Activated gamma-delta T cell treated with anti-CD3 and anti-CD28 coated beads, Interleukin-2, amount 50 U/mL, for 16 hours (primary cell): ENCODE measurements at regions not wholly inside any gene's neighbourhood (a gene's known extent, or its start where the extent isn't known, plus 50 kb on each side); places are given as distances from the start of the nearest gene placed in this dataset.

Experiments used
- DNase-seq: peaks from one replicate; pipeline ENCODE4 v3.0.0-alpha.2; 2020; ENCODE audit warnings: low read depth

- no peak for DNase-seq
These were observed 254.3 kb upstream of the TNRC6C start for GRCh38 chr17:77704048-77704815.

GRCh38 chr17:77706938-77707337, 251.6 kb upstream of the TNRC6C start:
- DNase-seq = no peak

GRCh38 chr17:77707546-77707945, 251.0 kb upstream of the TNRC6C start:
- no peak for DNase-seq

- no peak for DNase-seq
These were observed 250.5 kb upstream of the TNRC6C start for GRCh38 chr17:77708049-77708448.

- DNase-seq = no peak
These were observed 249.6 kb upstream of the TNRC6C start for GRCh38 chr17:77708936-77709335.

GRCh38 chr17:77709594-77709993, 248.9 kb upstream of the TNRC6C start:
- no peak for DNase-seq

- DNase-seq = no peak
These were observed 245.9 kb upstream of the TNRC6C start for GRCh38 chr17:77712578-77712977.

- no peak for DNase-seq
These were observed 242.1 kb upstream of the TNRC6C start for GRCh38 chr17:77716289-77716926.

- no peak for DNase-seq
These were observed 240.4 kb upstream of the TNRC6C start for GRCh38 chr17:77717941-77718668.

- DNase-seq = no peak
These were observed 239.9 kb upstream of the TNRC6C start for GRCh38 chr17:77718669-77718961.

GRCh38 chr17:77719806-77720205, 238.7 kb upstream of the TNRC6C start:
- DNase-seq = no peak

GRCh38 chr17:77720946-77721845, 237.3 kb upstream of the TNRC6C start:
- no peak for DNase-seq

- DNase-seq = no peak
These were observed 236.7 kb upstream of the TNRC6C start for GRCh38 chr17:77721846-77722160.

GRCh38 chr17:77722366-77722765, 236.1 kb upstream of the TNRC6C start:
- no peak for DNase-seq

GRCh38 chr17:77723071-77723908, 235.2 kb upstream of the TNRC6C start:
- DNase-seq = no peak

GRCh38 chr17:77723909-77724875, 234.3 kb upstream of the TNRC6C start:
- DNase-seq = no peak

- no peak for DNase-seq
These were observed 233.5 kb upstream of the TNRC6C start for GRCh38 chr17:77724876-77725615.

- DNase-seq = no peak
These were observed 232.7 kb upstream of the TNRC6C start for GRCh38 chr17:77725846-77726245.

- no peak for DNase-seq
These were observed 231.9 kb upstream of the TNRC6C start for GRCh38 chr17:77726549-77727006.
